Left lung (tissue), 4 donors: ENCODE measurements at regions not wholly inside any gene's neighbourhood (a gene's known extent, or its start where the extent isn't known, plus 50 kb on each side); places are given as distances from the start of the nearest gene placed in this dataset.
A peak's percentile ranks its signal among the peaks of the same experiment; 100 is the strongest.
"Not testable (repeated sequence)": the region's sequence is repeated elsewhere in the genome, so short reads cannot be mapped to it uniquely, and the experiment has no call there.

Experiments
- ATAC-seq: fragments of 200-7000 bp; cut with Tn5 transposase; one replicate; pipeline ENCODE4 v1.9.1; 2020; ENCODE audit warnings: moderate library complexity
- DNase-seq, 4 donors: peaks; one replicate each; pipeline ENCODE4 v3.0.0-alpha.2; 2013 to 2020
- H3K27ac ChIP-seq, 2 donors: fragments of 200-600 bp; sonication (generic) in 1 of 2; one replicate each; pipeline versions ENCODE4 v1.5.0 to v1.8.0; 2020 to 2021
- H3K27me3 ChIP-seq, 2 donors: fragments of 200-600 bp; sonication (generic) in 1 of 2; one replicate each; pipeline versions ENCODE4 v1.5.0 to v1.8.0; 2020 to 2021
- H3K36me3 ChIP-seq, 2 donors: fragments of 200-600 bp; sonication (generic) in 1 of 2; one replicate each; pipeline versions ENCODE4 v1.5.0 to v1.8.0; 2020 to 2021
- H3K4me1 ChIP-seq, 2 donors: fragments of 200-600 bp; one replicate each; pipeline ENCODE4 v1.8.0; 2021
- H3K4me3 ChIP-seq, 2 donors: fragments of 200-600 bp; sonication (generic) in 1 of 2; one replicate each; pipeline versions ENCODE4 v1.5.0 to v1.8.0; 2020 to 2021; ENCODE audit warnings: mild to moderate bottlenecking in 1 of 2
- H3K9me3 ChIP-seq, 2 donors: fragments of 200-600 bp; sonication (generic) in 1 of 2; one replicate each; pipeline versions ENCODE4 v1.5.0 to v1.8.0; 2020 to 2021
- intact Hi-C, 2 donors: fragments of 100-400 bp; cut with DNase I; formaldehyde crosslinking; loops; one replicate each; pipeline versions ENCODE4 v1.11.2 to v1.14.2; 2022
- TF ChIP-seq, protein P1 (sequence below), 2 donors: fragments of 200-600 bp; sonication (generic) in 1 of 2; IDR thresholded peaks; one replicate each; pipeline versions ENCODE4 v1.5.0 to v1.8.0; 2021; ENCODE audit warnings: antibody characterized with exemption in 2 of 2
- donor health status: DM: no; HTN: yes; CAD: no.
- donor health status: DM: no; HTN: no; CAD: no.

DNA sequence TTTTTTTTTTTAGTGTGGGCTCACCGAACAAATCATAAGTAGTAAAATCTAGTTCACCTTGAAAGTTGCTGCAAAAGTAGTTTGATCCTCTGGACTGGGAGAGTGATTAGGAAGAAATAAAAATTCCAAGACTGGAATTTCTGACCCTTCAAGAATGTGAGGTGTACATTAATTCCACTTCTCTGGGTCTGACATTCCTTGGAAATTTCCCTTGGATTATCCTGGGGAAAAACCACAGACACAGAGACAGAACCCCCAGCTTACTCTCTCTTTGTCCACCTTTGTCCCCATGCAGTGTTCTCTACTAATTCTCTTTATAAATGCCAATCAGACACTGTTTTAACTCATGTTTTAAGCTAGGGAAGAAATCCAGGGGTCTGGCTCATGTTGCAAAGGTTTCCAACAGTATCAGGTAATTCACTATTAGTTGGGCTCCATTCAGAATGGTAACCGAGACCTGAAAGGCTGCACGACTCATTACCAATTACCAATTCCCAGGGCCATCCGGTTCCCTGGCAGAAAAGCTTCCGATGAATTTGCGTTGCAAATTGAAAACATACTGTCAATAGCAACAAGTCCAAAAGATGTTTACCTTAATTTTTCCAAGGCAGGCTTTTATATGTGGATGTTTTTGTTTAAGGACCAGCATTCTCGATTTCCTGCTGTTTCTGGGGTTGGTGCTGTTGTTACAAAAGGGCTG, 86.3 kb downstream of the BAMBI start:
- peaks cover 0 to 6% of the 10 kb centered on the region in 2 donors for H3K27me3 ChIP-seq
- H3K36me3 ChIP-seq, result no peaks in the 10 kb centered on the region
- peaks cover 0 to 3% of the 10 kb centered on the region in 2 donors for H3K4me1 ChIP-seq
- H3K4me3 ChIP-seq, result no peak overlapping the region
- H3K27ac ChIP-seq, result no peak overlapping the region
- H3K9me3 ChIP-seq, result no peaks in the 10 kb centered on the region
- intact Hi-C loops, result no loop called here
- ATAC-seq (no peak), DNase-seq (no peak)
- TF ChIP-seq, protein P1, sequence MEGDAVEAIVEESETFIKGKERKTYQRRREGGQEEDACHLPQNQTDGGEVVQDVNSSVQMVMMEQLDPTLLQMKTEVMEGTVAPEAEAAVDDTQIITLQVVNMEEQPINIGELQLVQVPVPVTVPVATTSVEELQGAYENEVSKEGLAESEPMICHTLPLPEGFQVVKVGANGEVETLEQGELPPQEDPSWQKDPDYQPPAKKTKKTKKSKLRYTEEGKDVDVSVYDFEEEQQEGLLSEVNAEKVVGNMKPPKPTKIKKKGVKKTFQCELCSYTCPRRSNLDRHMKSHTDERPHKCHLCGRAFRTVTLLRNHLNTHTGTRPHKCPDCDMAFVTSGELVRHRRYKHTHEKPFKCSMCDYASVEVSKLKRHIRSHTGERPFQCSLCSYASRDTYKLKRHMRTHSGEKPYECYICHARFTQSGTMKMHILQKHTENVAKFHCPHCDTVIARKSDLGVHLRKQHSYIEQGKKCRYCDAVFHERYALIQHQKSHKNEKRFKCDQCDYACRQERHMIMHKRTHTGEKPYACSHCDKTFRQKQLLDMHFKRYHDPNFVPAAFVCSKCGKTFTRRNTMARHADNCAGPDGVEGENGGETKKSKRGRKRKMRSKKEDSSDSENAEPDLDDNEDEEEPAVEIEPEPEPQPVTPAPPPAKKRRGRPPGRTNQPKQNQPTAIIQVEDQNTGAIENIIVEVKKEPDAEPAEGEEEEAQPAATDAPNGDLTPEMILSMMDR (IDR thresholded peaks at IDR 0.05), result no peak

DNA sequence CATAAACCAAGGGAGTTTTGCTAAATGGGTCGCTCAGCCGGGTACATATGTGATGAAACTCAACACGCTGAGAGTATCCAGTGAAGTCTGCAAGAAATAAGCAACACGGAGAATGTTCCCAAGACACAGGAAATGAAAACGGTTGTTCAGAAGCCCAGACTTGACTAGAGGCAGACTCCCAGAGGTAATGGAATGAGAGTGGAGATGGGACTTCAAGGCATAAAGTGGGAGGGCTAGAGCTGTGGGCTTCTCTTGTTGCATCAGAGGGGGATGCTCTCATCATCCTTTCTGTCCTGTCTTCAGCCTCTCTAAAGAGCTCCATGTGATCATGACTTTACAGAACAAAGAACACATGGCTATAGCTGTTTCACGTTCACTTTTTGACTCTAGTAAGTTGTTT, 88.3 kb downstream of the BAMBI start:
- H3K36me3 ChIP-seq, result no peaks in the 10 kb centered on the region
- H3K4me1 ChIP-seq, result peaks cover 0 to 5% of the 10 kb centered on the region in 2 donors
- TF ChIP-seq, protein P1 (IDR thresholded peaks at IDR 0.05), result no peak
- no peak overlapping the region for H3K4me3 ChIP-seq
- DNase-seq, result no peak
- no peak overlapping the region for H3K27ac ChIP-seq
- H3K27me3 ChIP-seq, result peaks cover 0 to 6% of the 10 kb centered on the region in 2 donors
- intact Hi-C loops, result no loop called here
- ATAC-seq, result no peak
- no peaks in the 10 kb centered on the region for H3K9me3 ChIP-seq

DNA sequence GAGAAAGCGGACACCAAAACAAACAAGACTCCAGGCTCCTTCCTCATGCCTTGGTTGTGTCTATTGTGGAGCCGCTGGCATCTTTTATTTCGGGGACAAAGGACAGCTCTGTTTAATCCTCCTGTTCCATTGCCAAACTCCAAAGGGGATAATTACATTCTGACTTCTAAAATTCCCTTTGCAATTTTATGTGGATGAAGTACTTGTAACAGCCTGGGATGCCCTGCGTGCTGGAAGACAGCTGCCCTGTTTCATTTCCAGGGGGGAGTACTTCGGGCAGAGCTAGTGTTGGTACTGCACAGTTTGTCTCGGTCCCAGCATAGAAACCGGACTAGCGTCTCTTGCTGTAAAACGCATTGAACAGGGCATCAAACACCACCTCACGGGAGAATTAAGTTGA, 90.9 kb downstream of the BAMBI start:
- Histone ChIP-seq H3K9me3 (no peaks in the 10 kb centered on the region), H3K4me3 (no peak overlapping the region), H3K27me3 (peaks cover 0 to 6% of the 10 kb centered on the region in 2 donors), H3K4me1 (peaks cover 0 to 5% of the 10 kb centered on the region in 2 donors), H3K27ac (no peak overlapping the region), H3K36me3 (no peaks in the 10 kb centered on the region)
- ATAC-seq (peak; percentile 26), DNase-seq (no peak)
- intact Hi-C loops, result no loop called here
- TF ChIP-seq, protein P1 (IDR thresholded peaks at IDR 0.05), result no peak

- peak; percentile 90 for ATAC-seq
- TF ChIP-seq, protein P1 (IDR thresholded peaks at IDR 0.05), result no peak
- intact Hi-C loops, result no loop called here
- Histone ChIP-seq H3K9me3 (no peaks in the 10 kb centered on the region), H3K27ac (no peak overlapping the region), H3K4me3 (no peak overlapping the region), H3K36me3 (no peaks in the 10 kb centered on the region), H3K27me3 (peaks cover 0 to 6% of the 10 kb centered on the region in 2 donors), H3K4me1 (peaks cover 0 to 5% of the 10 kb centered on the region in 2 donors)
- DNase-seq, result peak in 1 of 4 donors; percentile 52
These were observed 91.8 kb downstream of the BAMBI start for GRCh38 chr10:28769091-28769604.

DNA sequence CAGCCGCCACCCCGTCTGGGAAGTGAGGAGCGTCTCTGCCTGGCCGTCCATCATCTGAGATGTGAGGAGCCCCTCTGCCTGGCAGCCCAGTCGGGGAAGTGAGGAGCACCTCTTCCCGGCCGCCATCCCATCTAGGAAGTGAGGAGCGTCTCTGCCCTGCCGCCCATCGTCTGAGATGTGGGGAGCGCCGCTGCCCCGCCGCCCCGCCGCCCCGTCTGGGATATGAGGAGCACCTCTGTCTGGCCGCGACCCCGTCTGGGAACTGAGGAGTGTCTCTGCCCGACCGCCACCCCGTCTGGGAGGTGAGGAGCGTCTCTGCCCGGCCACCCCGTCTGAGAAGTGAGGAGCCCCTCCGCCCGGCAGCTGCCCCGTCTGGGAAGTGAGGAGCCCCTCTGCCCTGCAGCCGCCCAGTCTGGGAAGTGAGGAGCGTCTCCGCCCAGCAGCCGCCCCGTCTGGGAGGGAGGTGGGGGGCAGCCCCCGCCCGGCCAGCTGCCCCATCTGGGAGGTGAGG, 94.3 kb downstream of the BAMBI start:
- H3K27me3 ChIP-seq, H3K36me3 ChIP-seq, H3K4me3 ChIP-seq, H3K9me3 ChIP-seq, H3K4me1 ChIP-seq, DNase-seq, intact Hi-C loops, H3K27ac ChIP-seq, ATAC-seq: not testable (repeated sequence)
